Left colon (tissue), 2 donors: ENCODE measurements at regions not wholly inside any gene's neighbourhood (a gene's known extent, or its start where the extent isn't known, plus 50 kb on each side); places are given as distances from the start of the nearest gene placed in this dataset.
A peak's percentile ranks its signal among the peaks of the same experiment; 100 is the strongest.
"Not testable (repeated sequence)": the region's sequence is repeated elsewhere in the genome, so short reads cannot be mapped to it uniquely, and the experiment has no call there.

Experiments
- ATAC-seq: fragments of 200-7000 bp; cut with Tn5 transposase; one replicate; pipeline ENCODE4 v1.9.1; 2020; ENCODE audit warnings: mild to moderate bottlenecking, moderate library complexity
- DNase-seq, 2 donors: peaks; one replicate each; pipeline ENCODE4 v3.0.0-alpha.2; 2020
- intact Hi-C, 2 donors: fragments of 100-400 bp; cut with DNase I in 1 of 2; cut with micrococcal nuclease in 1 of 2; formaldehyde crosslinking; loops; one replicate each; pipeline versions ENCODE4 v1.11.2 to v1.14.0; 2022; cut with DNase I, micrococcal nuclease
- donor health status: DM: no; HTN: no; CAD: no.
- donor health status: DM: yes; HTN: yes; CAD: no.

GRCh38 chr15:62218841-62219240, 53.8 kb upstream of the C2CD4B start:
- DNase-seq (no peak), ATAC-seq (no peak)
- intact Hi-C loops = no loop called here

GRCh38 chr15:62219799-62220198, 54.7 kb upstream of the C2CD4B start:
- ATAC-seq (no peak), DNase-seq (no peak)
- intact Hi-C loops = no loop called here

- DNase-seq (no peak), ATAC-seq (no peak)
- intact Hi-C loops = no loop called here
Observed at GRCh38 chr15:62223020-62223419, 57.9 kb upstream of the C2CD4B start.

DNA sequence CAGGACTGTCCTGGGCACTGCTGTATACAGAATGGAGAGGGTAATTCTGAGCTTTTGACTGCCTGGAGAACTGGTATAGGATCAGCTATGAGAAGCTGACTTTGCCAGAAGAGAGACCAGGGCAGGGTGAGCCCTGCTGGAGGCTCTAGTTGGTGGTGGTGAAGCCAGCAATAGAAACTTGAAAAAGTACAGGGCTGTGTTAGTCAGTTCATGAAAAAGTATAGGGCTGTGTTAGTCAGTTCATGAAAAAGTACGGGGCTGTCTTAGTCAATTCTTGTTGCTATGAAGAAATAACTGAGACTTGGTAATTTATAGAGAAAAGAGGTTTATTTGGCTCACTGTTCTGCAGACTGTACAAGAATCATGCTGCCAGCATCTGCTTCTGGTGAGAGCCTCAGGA, 63.5 kb upstream of the C2CD4B start:
- no peak for ATAC-seq
- DNase-seq = no peak
- intact Hi-C loops = no loop called here

DNA sequence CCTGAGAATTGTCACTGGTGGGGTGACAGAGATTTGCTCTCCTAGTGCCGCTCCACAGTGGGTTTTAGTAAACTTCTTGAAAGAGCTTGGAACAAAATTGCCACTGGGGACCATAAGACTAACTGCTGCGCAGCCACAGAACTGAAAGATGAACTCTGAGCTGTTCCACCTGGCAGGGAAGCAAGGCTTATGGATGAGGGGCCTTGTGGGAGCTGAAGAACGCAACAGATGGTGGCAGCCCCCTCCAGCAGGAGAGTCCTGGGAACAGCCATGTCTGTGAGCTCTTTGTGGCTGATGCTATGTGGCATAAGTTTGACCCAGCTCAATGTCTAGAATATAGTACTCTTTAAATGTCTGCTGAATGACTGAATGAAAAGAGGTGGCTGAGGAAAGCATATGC, 66.8 kb upstream of the C2CD4B start:
- no peak for DNase-seq

GRCh38 chr15:62240121-62241096, 75.3 kb upstream of the C2CD4B start:
- DNase-seq (no peak), ATAC-seq (no peak)
- intact Hi-C loops = no loop called here

More for the DNA sequence above, 66.8 kb upstream of the C2CD4B start:
- intact Hi-C loops = no loop called here
- no peak for ATAC-seq

GRCh38 chr15:62241135-62241770, 76.2 kb upstream of the C2CD4B start:
- DNase-seq (peak in 1 of 2 donors; percentile 41), ATAC-seq (peak; percentile 63)
- intact Hi-C loops = no loop called here

- intact Hi-C loops = no loop called here
- no peak for DNase-seq
- no peak for ATAC-seq
Observed at GRCh38 chr15:62242999-62243398, 77.9 kb upstream of the C2CD4B start.

DNA sequence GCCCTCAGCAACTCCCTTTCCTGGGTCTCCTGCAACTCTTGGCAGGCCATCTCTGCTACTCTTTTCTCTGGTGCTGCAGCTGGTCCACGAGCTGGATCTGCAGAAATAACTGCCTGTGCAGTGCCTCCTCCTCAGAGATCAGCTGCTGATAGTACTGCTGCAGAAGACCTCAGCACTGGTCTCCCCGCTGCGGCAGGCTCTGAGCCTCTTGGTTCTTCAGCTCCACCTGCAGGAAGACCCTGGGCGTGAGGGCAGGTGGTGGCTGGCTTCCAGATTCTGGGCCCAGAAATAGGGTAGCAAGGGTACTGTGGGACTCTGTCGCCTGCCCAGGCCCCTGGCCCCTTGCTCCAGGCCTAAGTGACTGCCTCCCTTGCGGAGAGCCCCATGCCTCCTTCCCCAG, 79.7 kb upstream of the C2CD4B start:
- no peak for DNase-seq
- no peak for ATAC-seq
- intact Hi-C loops = no loop called here

GRCh38 chr15:62248277-62248984, 83.3 kb upstream of the C2CD4B start:
- intact Hi-C loops = no loop called here
- DNase-seq (no peak), ATAC-seq (no peak)

GRCh38 chr15:62249501-62249900, 84.4 kb upstream of the C2CD4B start:
- DNase-seq (no peak), ATAC-seq (no peak)
- intact Hi-C loops = no loop called here

DNA sequence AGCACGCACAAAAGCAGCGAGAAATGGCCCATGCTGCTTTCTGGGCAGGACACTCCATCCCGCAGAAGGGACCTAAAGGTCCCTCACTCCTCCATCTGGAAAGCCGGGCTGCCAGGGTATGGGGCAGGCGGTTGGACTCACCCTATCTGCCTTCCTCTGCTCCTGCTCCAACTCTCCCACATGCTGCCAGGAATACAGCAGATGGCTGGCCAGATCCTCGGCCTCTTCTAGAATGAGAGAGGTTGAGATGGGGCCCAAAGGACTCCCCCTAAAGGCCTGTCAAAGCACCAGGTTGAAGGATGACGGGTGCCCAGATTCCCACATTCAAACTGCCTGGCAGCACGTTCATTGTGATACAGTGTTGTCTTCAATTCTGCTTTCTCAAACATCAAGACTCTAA, 85.1 kb upstream of the C2CD4B start:
- intact Hi-C loops = no loop called here
- ATAC-seq (no peak), DNase-seq (no peak)

DNA sequence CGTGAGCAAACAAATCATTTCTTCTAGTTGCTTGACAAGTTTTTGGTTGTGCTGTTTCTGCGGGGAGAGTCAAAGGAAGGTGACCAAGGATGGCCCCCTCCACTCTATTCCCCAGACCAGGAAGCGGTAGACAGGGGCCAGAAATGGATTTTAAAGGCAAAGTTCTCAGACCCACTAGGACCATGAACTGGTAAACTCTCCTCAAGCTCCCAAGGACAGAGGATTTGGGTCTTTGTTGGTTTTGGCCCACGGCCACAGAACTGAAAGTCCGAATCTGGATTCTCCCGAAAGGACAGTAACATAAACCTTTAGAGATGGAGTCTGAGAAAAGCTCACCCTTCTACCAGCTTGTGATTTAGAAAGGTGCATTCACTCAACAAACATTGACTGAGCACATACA, 85.9 kb upstream of the C2CD4B start:
- intact Hi-C loops = no loop called here
- DNase-seq (no peak), ATAC-seq (no peak)

- ATAC-seq (no peak), DNase-seq (no peak)
- intact Hi-C loops = no loop called here
Observed at GRCh38 chr15:62253294-62253693, 88.2 kb upstream of the C2CD4B start.

GRCh38 chr15:62254137-62254934, 89.3 kb upstream of the C2CD4B start:
- intact Hi-C loops = no loop called here
- peak; percentile 83 for ATAC-seq
- peak in 1 of 2 donors; percentile 85 for DNase-seq

DNA sequence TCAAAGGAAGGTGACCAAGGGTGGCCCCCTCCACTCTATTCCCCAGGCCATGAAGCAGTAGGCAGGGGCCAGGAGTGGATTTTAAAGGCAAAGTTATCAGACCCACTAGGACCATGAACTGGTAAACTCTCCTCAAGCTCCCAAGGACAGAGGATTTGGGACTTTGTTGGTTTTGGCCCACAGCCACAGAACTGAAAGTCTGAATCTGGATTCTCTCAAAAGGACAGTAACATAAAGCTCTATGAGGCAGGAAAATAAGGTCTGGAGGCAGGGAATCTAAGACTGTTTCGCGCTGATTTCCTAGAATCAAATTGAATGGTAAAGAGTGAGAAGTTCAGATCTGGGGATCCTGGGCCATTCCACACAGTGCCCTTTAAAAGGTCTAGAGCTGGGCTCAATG, 91.3 kb upstream of the C2CD4B start:
- DNase-seq, ATAC-seq, intact Hi-C loops: not testable (repeated sequence)

DNA sequence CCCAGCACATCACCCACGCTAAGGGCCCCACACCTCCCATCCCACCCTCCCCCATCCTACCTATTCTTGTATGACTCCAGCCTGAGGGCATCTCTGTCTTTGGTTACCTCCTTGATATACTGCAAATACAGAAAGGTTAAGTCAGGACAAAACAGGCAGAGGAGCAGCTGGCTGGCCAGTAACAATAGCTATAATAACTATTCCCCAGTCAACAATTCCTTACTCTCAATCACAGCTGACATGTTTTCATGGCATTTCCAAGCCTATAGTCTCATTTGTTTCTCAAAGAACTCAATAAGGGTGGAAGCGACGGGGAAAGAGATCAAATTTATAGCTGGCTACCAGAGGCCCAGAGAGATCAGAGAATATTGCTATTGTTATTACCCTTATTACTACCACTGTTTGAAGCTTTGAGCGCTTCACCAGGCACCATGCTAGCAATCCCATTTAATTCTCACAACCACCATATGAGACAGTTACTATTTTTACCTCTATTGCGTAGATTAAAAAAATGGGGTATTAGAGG, 93.0 kb upstream of the C2CD4B start:
- ATAC-seq (no peak), DNase-seq (no peak)
- intact Hi-C loops = no loop called here

GRCh38 chr15:62262305-62262941, 97.3 kb upstream of the C2CD4B start:
- no peak for DNase-seq
- intact Hi-C loops = no loop called here
- ATAC-seq = no peak
